Spleen (tissue), 7 donors: ENCODE measurements at regions not wholly inside any gene's neighbourhood (a gene's known extent, or its start where the extent isn't known, plus 50 kb on each side); places are given as distances from the start of the nearest gene placed in this dataset.

Experiments
- CTCF ChIP-seq, 11 experiments: fragments of 200-600 bp in 7 of 11; fragments of 450-650 bp in 4 of 11; sonication (generic) in 4 of 11; IDR thresholded peaks in 8 of 11; conservative IDR thresholded peaks in 3 of 11; 1 replicate in 7 of 11; 2 replicates in 4 of 11; pipeline versions ENCODE4 v1.4.0 to v1.8.0; 2016 to 2021; ENCODE audit warnings: antibody characterized with exemption in 11 of 11, inconsistent platforms in 4 of 11, mild to moderate bottlenecking in 1 of 11
- POLR2AphosphoS5 ChIP-seq, 3 donors: sonication (generic); formaldehyde crosslinking; IDR thresholded peaks; one replicate each; pipeline ENCODE4 v1.5.1; 2017; ENCODE audit warnings: antibody characterized with exemption in 3 of 3
- donor health status: DM: no; HTN: no; CAD: no; lungs with moderate emphysema.
- donor health status: DM: no; HTN: no; CAD: no.
- donor health status: DM: no; HTN: no; CAD: no.

GRCh38 chr2:34037886-34038285 is 438.8 kb upstream of the FAM98A start:
- TF ChIP-seq POLR2AphosphoS5 (IDR thresholded peaks at IDR 0.05) (no peak), CTCF (IDR thresholded peaks at IDR 0.05 in 8 of 11, conservative IDR thresholded peaks at IDR 0.05 in 3 of 11) (no peak)
